ENCODE measurements at regions not wholly inside any gene's neighbourhood (a gene's known extent, or its start where the extent isn't known, plus 50 kb on each side); places are given as distances from the start of the nearest gene placed in this dataset.

- no peaks in the 10 kb centered on the region for H3K27me3 ChIP-seq
- no peak overlapping the region for H3K27ac ChIP-seq
- no peak overlapping the region for H3K4me3 ChIP-seq
- H3K36me3 ChIP-seq (replicated peaks; ENCODE audit: insufficient read depth, low read depth), result no peaks in the 10 kb centered on the region
- no peaks in the 10 kb centered on the region for H4K20me1 ChIP-seq (ENCODE audit: insufficient read depth, poor library complexity, severe bottlenecking)
- no peaks in the 10 kb centered on the region for H3K79me2 ChIP-seq
- H3K4me2 ChIP-seq, result no peak overlapping the region
- no peak overlapping the region for H2AFZ ChIP-seq
- 79% methylated on average over 1 of the region's 1 CpG for WGBS (ENCODE audit: low lambda C conversion rate, missing lambda C conversion rate)
- no peaks in the 10 kb centered on the region for H3K9me3 ChIP-seq (ENCODE audit: low read depth)
- TF ChIP-seq, protein P1, sequence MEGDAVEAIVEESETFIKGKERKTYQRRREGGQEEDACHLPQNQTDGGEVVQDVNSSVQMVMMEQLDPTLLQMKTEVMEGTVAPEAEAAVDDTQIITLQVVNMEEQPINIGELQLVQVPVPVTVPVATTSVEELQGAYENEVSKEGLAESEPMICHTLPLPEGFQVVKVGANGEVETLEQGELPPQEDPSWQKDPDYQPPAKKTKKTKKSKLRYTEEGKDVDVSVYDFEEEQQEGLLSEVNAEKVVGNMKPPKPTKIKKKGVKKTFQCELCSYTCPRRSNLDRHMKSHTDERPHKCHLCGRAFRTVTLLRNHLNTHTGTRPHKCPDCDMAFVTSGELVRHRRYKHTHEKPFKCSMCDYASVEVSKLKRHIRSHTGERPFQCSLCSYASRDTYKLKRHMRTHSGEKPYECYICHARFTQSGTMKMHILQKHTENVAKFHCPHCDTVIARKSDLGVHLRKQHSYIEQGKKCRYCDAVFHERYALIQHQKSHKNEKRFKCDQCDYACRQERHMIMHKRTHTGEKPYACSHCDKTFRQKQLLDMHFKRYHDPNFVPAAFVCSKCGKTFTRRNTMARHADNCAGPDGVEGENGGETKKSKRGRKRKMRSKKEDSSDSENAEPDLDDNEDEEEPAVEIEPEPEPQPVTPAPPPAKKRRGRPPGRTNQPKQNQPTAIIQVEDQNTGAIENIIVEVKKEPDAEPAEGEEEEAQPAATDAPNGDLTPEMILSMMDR (IDR thresholded peaks at IDR 0.05; ENCODE audit: poor library complexity), result no peak
- TF ChIP-seq EZH2 (IDR thresholded peaks at IDR 0.05; ENCODE audit: borderline replicate concordance) (no peak), EZH2phosphoT487 (IDR thresholded peaks at IDR 0.05; ENCODE audit: low read depth, severe bottlenecking, unreplicated experiment) (no peak)
- no peaks in the 10 kb centered on the region for H3K4me1 ChIP-seq (ENCODE audit: insufficient read depth)
- DNase-seq (ENCODE audit: low spot score), result no peak
- H3K9me2 ChIP-seq (replicated peaks; ENCODE audit: insufficient read depth), result no peaks in the 10 kb centered on the region
These were observed 56.7 kb downstream of the P2RY1 start for GRCh38 chr3:152891678-152892077.

- no peaks in the 10 kb centered on the region for H3K4me1 ChIP-seq (ENCODE audit: insufficient read depth)
- no peak overlapping the region for H3K4me2 ChIP-seq
- no peak for TF ChIP-seq EZH2phosphoT487 (IDR thresholded peaks at IDR 0.05; ENCODE audit: low read depth, severe bottlenecking, unreplicated experiment)
- TF ChIP-seq, protein P1 (IDR thresholded peaks at IDR 0.05; ENCODE audit: poor library complexity), result no peak
- no peak for TF ChIP-seq EZH2 (IDR thresholded peaks at IDR 0.05; ENCODE audit: borderline replicate concordance)
- no peaks in the 10 kb centered on the region for H3K79me2 ChIP-seq
- no peak overlapping the region for H2AFZ ChIP-seq
- no peaks in the 10 kb centered on the region for H3K9me3 ChIP-seq (ENCODE audit: low read depth)
- H3K4me3 ChIP-seq, result no peak overlapping the region
- H3K9me2 ChIP-seq (replicated peaks; ENCODE audit: insufficient read depth), result no peaks in the 10 kb centered on the region
- no peaks in the 10 kb centered on the region for H3K27me3 ChIP-seq
- DNase-seq (ENCODE audit: low spot score), result no peak
- no peaks in the 10 kb centered on the region for H3K36me3 ChIP-seq (replicated peaks; ENCODE audit: insufficient read depth, low read depth)
- no peaks in the 10 kb centered on the region for H4K20me1 ChIP-seq (ENCODE audit: insufficient read depth, poor library complexity, severe bottlenecking)
- H3K27ac ChIP-seq, result no peak overlapping the region
These were observed 57.5 kb downstream of the P2RY1 start for GRCh38 chr3:152892446-152892845.

DNA sequence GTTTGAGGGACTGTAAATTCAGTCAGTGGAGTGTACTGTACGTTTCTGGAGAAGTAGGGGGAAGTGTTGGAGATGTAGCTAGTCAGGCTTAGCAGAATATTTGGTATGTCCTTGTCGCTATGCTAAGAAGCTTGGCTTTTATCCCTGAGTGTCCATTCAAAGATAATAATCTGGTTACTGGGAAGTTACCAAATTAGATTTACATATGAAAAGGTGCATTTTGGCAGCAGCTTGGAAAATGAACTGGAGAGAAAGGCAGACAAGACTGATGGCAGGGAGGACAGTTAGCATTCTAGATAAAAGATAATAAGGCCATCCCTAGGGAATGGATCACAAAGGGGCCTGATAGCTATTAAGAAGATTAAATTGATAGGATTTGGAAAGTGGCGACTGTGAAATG, 58.7 kb downstream of the P2RY1 start:
- WGBS (ENCODE audit: low lambda C conversion rate, missing lambda C conversion rate), result 68% methylated on average over 3 of the region's 3 CpGs
- H3K27ac ChIP-seq, result no peak overlapping the region
- H3K4me3 ChIP-seq, result no peak overlapping the region
- no peaks in the 10 kb centered on the region for H3K9me3 ChIP-seq (ENCODE audit: low read depth)
- no peaks in the 10 kb centered on the region for H3K36me3 ChIP-seq (replicated peaks; ENCODE audit: insufficient read depth, low read depth)
- H3K4me1 ChIP-seq (ENCODE audit: insufficient read depth), result no peaks in the 10 kb centered on the region
- H3K4me2 ChIP-seq, result no peak overlapping the region
- H4K20me1 ChIP-seq (ENCODE audit: insufficient read depth, poor library complexity, severe bottlenecking), result no peaks in the 10 kb centered on the region
- no peaks in the 10 kb centered on the region for H3K79me2 ChIP-seq
- no peak for TF ChIP-seq EZH2phosphoT487 (IDR thresholded peaks at IDR 0.05; ENCODE audit: low read depth, severe bottlenecking, unreplicated experiment)
- TF ChIP-seq, protein P1 (IDR thresholded peaks at IDR 0.05; ENCODE audit: poor library complexity), result no peak
- no peak for TF ChIP-seq EZH2 (IDR thresholded peaks at IDR 0.05; ENCODE audit: borderline replicate concordance)
- H3K27me3 ChIP-seq, result no peaks in the 10 kb centered on the region
- no peak overlapping the region for H2AFZ ChIP-seq
- DNase-seq (ENCODE audit: low spot score), result no peak
- H3K9me2 ChIP-seq (replicated peaks; ENCODE audit: insufficient read depth), result no peaks in the 10 kb centered on the region

DNA sequence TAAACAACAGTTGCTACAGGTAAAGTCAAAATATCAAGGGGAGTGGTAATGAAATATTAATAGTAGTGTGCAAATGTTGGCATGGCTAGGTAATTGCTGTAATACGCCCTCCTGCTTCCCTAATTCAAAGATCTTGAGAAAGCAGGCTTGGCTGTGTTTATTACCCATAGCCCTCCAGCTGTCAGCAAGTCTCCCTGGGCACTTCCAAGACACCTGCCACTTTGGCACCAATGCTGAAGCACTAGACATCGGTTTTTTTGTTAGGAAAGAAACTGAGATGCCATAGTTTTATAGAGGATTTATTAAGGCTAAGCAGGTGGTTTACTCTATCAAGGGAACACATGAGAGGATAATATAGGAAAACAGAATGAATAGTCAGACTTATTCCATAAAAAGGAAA, 64.4 kb downstream of the P2RY1 start:
- no peak overlapping the region for H3K4me3 ChIP-seq
- H3K9me3 ChIP-seq (ENCODE audit: low read depth), result no peaks in the 10 kb centered on the region
- no peak overlapping the region for H3K27ac ChIP-seq
- TF ChIP-seq, protein P1 (IDR thresholded peaks at IDR 0.05; ENCODE audit: poor library complexity), result no peak
- TF ChIP-seq EZH2 (IDR thresholded peaks at IDR 0.05; ENCODE audit: borderline replicate concordance), result no peak
- TF ChIP-seq EZH2phosphoT487 (IDR thresholded peaks at IDR 0.05; ENCODE audit: low read depth, severe bottlenecking, unreplicated experiment), result no peak
- no peaks in the 10 kb centered on the region for H3K36me3 ChIP-seq (replicated peaks; ENCODE audit: insufficient read depth, low read depth)
- WGBS (ENCODE audit: low lambda C conversion rate, missing lambda C conversion rate), result 85% methylated on average over 2 of the region's 2 CpGs
- no peaks in the 10 kb centered on the region for H3K27me3 ChIP-seq
- no peak overlapping the region for H2AFZ ChIP-seq
- H3K4me2 ChIP-seq, result no peak overlapping the region
- H3K9me2 ChIP-seq (replicated peaks; ENCODE audit: insufficient read depth), result no peaks in the 10 kb centered on the region
- DNase-seq (ENCODE audit: low spot score), result no peak
- no peaks in the 10 kb centered on the region for H3K4me1 ChIP-seq (ENCODE audit: insufficient read depth)
- H3K79me2 ChIP-seq, result no peaks in the 10 kb centered on the region
- H4K20me1 ChIP-seq (ENCODE audit: insufficient read depth, poor library complexity, severe bottlenecking), result no peaks in the 10 kb centered on the region
